Hepatocyte (in vitro differentiated cells): ENCODE measurements at regions not wholly inside any gene's neighbourhood (a gene's known extent, or its start where the extent isn't known, plus 50 kb on each side); places are given as distances from the start of the nearest gene placed in this dataset.

Experiments
- DNase-seq: peaks from one replicate; pipeline ENCODE4 v3.0.0-alpha.2; 2016; ENCODE audit warnings: low spot score
- H2AFZ ChIP-seq: fragments of 200-600 bp; sonication (generic); 2 replicates; pipeline ENCODE4 v1.6.0; 2016; ENCODE audit warnings: antibody characterized with exemption, mild to moderate bottlenecking
- H3K27ac ChIP-seq: fragments of 200-600 bp; sonication (generic); 2 replicates; pipeline ENCODE4 v1.5.1; 2016; ENCODE audit warnings: mild to moderate bottlenecking
- H3K27me3 ChIP-seq: fragments of 200-600 bp; sonication (generic); 2 replicates; pipeline ENCODE4 v1.6.1; 2016
- H3K36me3 ChIP-seq: fragments of 200-600 bp; sonication (generic); replicated peaks from 2 replicates; pipeline ENCODE4 v1.5.1; 2016; ENCODE audit warnings: low read depth; ENCODE audit not compliant: insufficient read depth
- H3K4me1 ChIP-seq: fragments of 200-600 bp; sonication (generic); 2 replicates; pipeline ENCODE4 v1.5.1; 2016; ENCODE audit warnings: mild to moderate bottlenecking, moderate library complexity; ENCODE audit not compliant: insufficient read depth
- H3K4me2 ChIP-seq: fragments of 200-600 bp; sonication (generic); 2 replicates; pipeline ENCODE4 v1.6.0; 2016
- H3K4me3 ChIP-seq: fragments of 200-600 bp; sonication (generic); 2 replicates; pipeline ENCODE4 v1.5.1; 2016; ENCODE audit warnings: mild to moderate bottlenecking
- H3K79me2 ChIP-seq: fragments of 200-600 bp; sonication (generic); 2 replicates; pipeline ENCODE4 v1.6.0; 2017; ENCODE audit warnings: mild to moderate bottlenecking
- H3K9me2 ChIP-seq: fragments of 200-600 bp; sonication (generic); replicated peaks from 2 replicates; pipeline ENCODE4 v1.6.0; 2017; ENCODE audit warnings: mild to moderate bottlenecking; ENCODE audit not compliant: insufficient read depth
- H3K9me3 ChIP-seq: fragments of 200-600 bp; sonication (generic); 2 replicates; pipeline ENCODE4 v1.5.1; 2016; ENCODE audit warnings: low read depth, mild to moderate bottlenecking
- H4K20me1 ChIP-seq: fragments of 200-600 bp; sonication (generic); 2 replicates; pipeline ENCODE4 v1.6.0; 2016; ENCODE audit warnings: mild to moderate bottlenecking; ENCODE audit not compliant: insufficient read depth, poor library complexity, severe bottlenecking
- CTCF ChIP-seq: fragments of 200-600 bp; sonication (generic); IDR thresholded peaks from 2 replicates; pipeline ENCODE4 v1.5.1; 2016; ENCODE audit warnings: antibody characterized with exemption, mild to moderate bottlenecking; ENCODE audit not compliant: poor library complexity
- EZH2 ChIP-seq: fragments of 200-600 bp; sonication (generic); IDR thresholded peaks from 2 replicates; pipeline ENCODE4 v1.6.1; 2016; ENCODE audit warnings: antibody characterized with exemption, mild to moderate bottlenecking, borderline replicate concordance
- EZH2phosphoT487 ChIP-seq: fragments of 200-600 bp; sonication (generic); IDR thresholded peaks from one replicate; pipeline ENCODE4 v1.6.1; 2018; ENCODE audit warnings: antibody characterized with exemption, mild to moderate bottlenecking, low read depth, moderate library complexity; ENCODE audit not compliant: unreplicated experiment, severe bottlenecking
- WGBS: methylation state at CpG from one replicate; pipeline ENCODE4 v1.1.6; 2016; ENCODE audit warnings: low lambda C conversion rate; ENCODE audit errors: missing lambda C conversion rate; 5-methylcytosine and 5-hydroxymethylcytosine counted together

GRCh38 chr4:19178835-19179234 lies 1072.9 kb upstream of the SLIT2 start:
- DNase-seq, result no peak
- no peak overlapping the region for H3K4me2 ChIP-seq
- H3K9me3 ChIP-seq, result no peaks in the 10 kb centered on the region
- 99% methylated on average over 2 of the region's 2 CpGs for WGBS
- H4K20me1 ChIP-seq, result no peaks in the 10 kb centered on the region
- H3K9me2 ChIP-seq, result no peaks in the 10 kb centered on the region
- H3K4me3 ChIP-seq, result no peak overlapping the region
- no peak overlapping the region for H2AFZ ChIP-seq
- no peaks in the 10 kb centered on the region for H3K4me1 ChIP-seq
- no peaks in the 10 kb centered on the region for H3K79me2 ChIP-seq
- no peaks in the 10 kb centered on the region for H3K36me3 ChIP-seq
- H3K27me3 ChIP-seq, result no peaks in the 10 kb centered on the region
- TF ChIP-seq EZH2, result no peak
- no peak for TF ChIP-seq EZH2phosphoT487
- no peak for TF ChIP-seq CTCF
- no peak overlapping the region for H3K27ac ChIP-seq

GRCh38 chr4:19177616-19178015 lies 1074.1 kb upstream of the SLIT2 start:
- Histone ChIP-seq H3K9me2 (no peaks in the 10 kb centered on the region), H3K27ac (no peak overlapping the region), H3K36me3 (no peaks in the 10 kb centered on the region), H3K79me2 (no peaks in the 10 kb centered on the region), H2AFZ (no peak overlapping the region), H3K4me1 (no peaks in the 10 kb centered on the region), H3K4me2 (no peak overlapping the region), H3K27me3 (no peaks in the 10 kb centered on the region), H3K9me3 (no peaks in the 10 kb centered on the region), H4K20me1 (no peaks in the 10 kb centered on the region), H3K4me3 (no peak overlapping the region)
- 94% methylated on average over 4 of the region's 4 CpGs for WGBS
- TF ChIP-seq EZH2phosphoT487, result no peak
- TF ChIP-seq CTCF, result no peak
- no peak for TF ChIP-seq EZH2
- DNase-seq, result no peak

GRCh38 chr4:19171832-19172231 lies 1079.9 kb upstream of the SLIT2 start:
- Histone ChIP-seq H3K4me3 (no peak overlapping the region), H3K4me2 (no peak overlapping the region), H3K79me2 (no peaks in the 10 kb centered on the region), H3K36me3 (no peaks in the 10 kb centered on the region), H4K20me1 (no peaks in the 10 kb centered on the region), H3K27me3 (no peaks in the 10 kb centered on the region), H3K27ac (no peak overlapping the region), H3K4me1 (no peaks in the 10 kb centered on the region), H3K9me2 (no peaks in the 10 kb centered on the region), H3K9me3 (no peaks in the 10 kb centered on the region), H2AFZ (no peak overlapping the region)
- no peak for DNase-seq
- no peak for TF ChIP-seq EZH2phosphoT487
- no peak for TF ChIP-seq EZH2
- no peak for TF ChIP-seq CTCF

- H4K20me1 ChIP-seq, result no peaks in the 10 kb centered on the region
- H3K27ac ChIP-seq, result peak overlapping the region; percentile 10
- H3K36me3 ChIP-seq, result no peaks in the 10 kb centered on the region
- H2AFZ ChIP-seq, result no peak overlapping the region
- DNase-seq, result peak; percentile 6
- H3K9me2 ChIP-seq, result no peaks in the 10 kb centered on the region
- TF ChIP-seq EZH2phosphoT487 (no peak), EZH2 (no peak), CTCF (no peak)
- H3K4me3 ChIP-seq, result no peak overlapping the region
- H3K4me1 ChIP-seq, result no peaks in the 10 kb centered on the region
- no peak overlapping the region for H3K4me2 ChIP-seq
- no peaks in the 10 kb centered on the region for H3K9me3 ChIP-seq
- H3K79me2 ChIP-seq, result no peaks in the 10 kb centered on the region
- no peaks in the 10 kb centered on the region for H3K27me3 ChIP-seq
Observed at GRCh38 chr4:19167311-19167710, 1084.4 kb upstream of the SLIT2 start.
